Vagina (tissue), 2 donors: ENCODE measurements at regions not wholly inside any gene's neighbourhood (a gene's known extent, or its start where the extent isn't known, plus 50 kb on each side); places are given as distances from the start of the nearest gene placed in this dataset.

Experiments used
- DNase-seq, 2 donors: peaks; one replicate each; pipeline ENCODE4 v3.0.0-alpha.2; 2017; ENCODE audit errors: extremely low spot score in 2 of 2
- H3K27ac ChIP-seq: fragments of 200-600 bp; sonication (generic); one replicate; pipeline ENCODE4 v1.5.1; 2019
- H3K27me3 ChIP-seq: fragments of 200-600 bp; sonication (generic); one replicate; pipeline ENCODE4 v1.5.1; 2019
- H3K36me3 ChIP-seq, 2 donors: fragments of 200-600 bp; sonication (generic); one replicate each; pipeline ENCODE4 v1.5.1; 2017 to 2019
- H3K4me1 ChIP-seq: fragments of 200-600 bp; sonication (generic); one replicate; pipeline ENCODE4 v1.5.1; 2019
- H3K4me3 ChIP-seq, 2 donors: fragments of 200-600 bp; sonication (generic); 1 replicate in 1 of 2; 2 replicates in 1 of 2; pipeline ENCODE4 v1.5.1; 2016 to 2019
- H3K9me3 ChIP-seq: fragments of 200-600 bp; sonication (generic); one replicate; pipeline ENCODE4 v1.5.1; 2019
- POLR2A ChIP-seq, 2 donors: fragments of 450-650 bp; IDR thresholded peaks; one replicate each; pipeline ENCODE4 v1.6.1; 2017; ENCODE audit warnings: antibody characterized with exemption in 2 of 2, mild to moderate bottlenecking in 2 of 2, moderate library complexity in 2 of 2
- POLR2AphosphoS5 ChIP-seq, 2 donors: sonication (generic); formaldehyde crosslinking; IDR thresholded peaks; one replicate each; pipeline ENCODE4 v1.9.0; 2017; ENCODE audit warnings: antibody characterized with exemption in 2 of 2, mild to moderate bottlenecking in 2 of 2, low read depth in 1 of 2; ENCODE audit not compliant: insufficient read depth in 1 of 2
- intact Hi-C: fragments of 100-400 bp; cut with DNase I; formaldehyde crosslinking; loops from one replicate; pipeline ENCODE4 v1.15.1; 2023
- TF ChIP-seq, protein P1 (sequence below), 3 experiments: fragments of 450-650 bp in 2 of 3; fragments of 200-600 bp in 1 of 3; sonication (generic) in 1 of 3; IDR thresholded peaks; one replicate each; pipeline ENCODE4 v1.5.1; 2017 to 2019; ENCODE audit warnings: antibody characterized with exemption in 3 of 3, mild to moderate bottlenecking in 2 of 3, moderate library complexity in 2 of 3

- Histone ChIP-seq H3K36me3 (no peaks in the 10 kb centered on the region), H3K4me1 (no peaks in the 10 kb centered on the region), H3K27ac (no peak overlapping the region), H3K4me3 (no peak overlapping the region), H3K9me3 (no peaks in the 10 kb centered on the region), H3K27me3 (no peaks in the 10 kb centered on the region)
- intact Hi-C loops, result no loop called here
- TF ChIP-seq POLR2AphosphoS5 (IDR thresholded peaks at IDR 0.05; ENCODE audit: insufficient read depth in 1 of 2, low read depth in 1 of 2) (no peak), POLR2A (IDR thresholded peaks at IDR 0.05) (no peak)
- TF ChIP-seq, protein P1, sequence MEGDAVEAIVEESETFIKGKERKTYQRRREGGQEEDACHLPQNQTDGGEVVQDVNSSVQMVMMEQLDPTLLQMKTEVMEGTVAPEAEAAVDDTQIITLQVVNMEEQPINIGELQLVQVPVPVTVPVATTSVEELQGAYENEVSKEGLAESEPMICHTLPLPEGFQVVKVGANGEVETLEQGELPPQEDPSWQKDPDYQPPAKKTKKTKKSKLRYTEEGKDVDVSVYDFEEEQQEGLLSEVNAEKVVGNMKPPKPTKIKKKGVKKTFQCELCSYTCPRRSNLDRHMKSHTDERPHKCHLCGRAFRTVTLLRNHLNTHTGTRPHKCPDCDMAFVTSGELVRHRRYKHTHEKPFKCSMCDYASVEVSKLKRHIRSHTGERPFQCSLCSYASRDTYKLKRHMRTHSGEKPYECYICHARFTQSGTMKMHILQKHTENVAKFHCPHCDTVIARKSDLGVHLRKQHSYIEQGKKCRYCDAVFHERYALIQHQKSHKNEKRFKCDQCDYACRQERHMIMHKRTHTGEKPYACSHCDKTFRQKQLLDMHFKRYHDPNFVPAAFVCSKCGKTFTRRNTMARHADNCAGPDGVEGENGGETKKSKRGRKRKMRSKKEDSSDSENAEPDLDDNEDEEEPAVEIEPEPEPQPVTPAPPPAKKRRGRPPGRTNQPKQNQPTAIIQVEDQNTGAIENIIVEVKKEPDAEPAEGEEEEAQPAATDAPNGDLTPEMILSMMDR (IDR thresholded peaks at IDR 0.05), result no peak
- no peak for DNase-seq
These were observed 1892.1 kb downstream of the MAT2B start for GRCh38 chr5:165397516-165397915.

GRCh38 chr5:165400086-165400485, 1894.7 kb downstream of the MAT2B start:
- no peaks in the 10 kb centered on the region for H3K9me3 ChIP-seq
- no peak for DNase-seq
- H3K27me3 ChIP-seq, result no peaks in the 10 kb centered on the region
- H3K27ac ChIP-seq, result no peak overlapping the region
- intact Hi-C loops, result no loop called here
- no peak overlapping the region for H3K4me3 ChIP-seq
- H3K4me1 ChIP-seq, result no peaks in the 10 kb centered on the region
- no peaks in the 10 kb centered on the region for H3K36me3 ChIP-seq
- TF ChIP-seq POLR2A (IDR thresholded peaks at IDR 0.05) (no peak), POLR2AphosphoS5 (IDR thresholded peaks at IDR 0.05; ENCODE audit: insufficient read depth in 1 of 2, low read depth in 1 of 2) (no peak)
- TF ChIP-seq, protein P1 (IDR thresholded peaks at IDR 0.05), result no peak

DNA sequence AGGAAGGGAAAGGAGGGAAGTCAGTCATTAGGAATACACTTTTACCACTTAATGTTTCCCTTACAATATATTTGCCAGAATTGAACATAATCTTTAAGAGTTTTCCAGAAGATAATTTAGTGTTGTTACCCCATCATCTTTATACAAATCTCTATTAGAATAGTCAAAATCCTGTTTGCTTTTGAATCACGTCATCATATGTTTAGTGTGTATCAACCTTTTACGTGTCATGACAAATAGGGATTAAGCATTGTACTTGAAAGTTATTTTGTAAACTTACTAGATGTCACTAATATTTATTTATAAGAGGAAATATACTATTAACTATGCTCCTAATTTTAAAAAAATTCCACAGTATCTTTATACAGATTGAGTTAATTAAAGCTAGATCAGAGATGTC, 1899.5 kb downstream of the MAT2B start:
- Histone ChIP-seq H3K27ac (no peak overlapping the region), H3K36me3 (no peaks in the 10 kb centered on the region), H3K4me3 (no peak overlapping the region), H3K27me3 (no peaks in the 10 kb centered on the region), H3K4me1 (no peaks in the 10 kb centered on the region), H3K9me3 (no peaks in the 10 kb centered on the region)
- TF ChIP-seq, protein P1 (IDR thresholded peaks at IDR 0.05), result no peak
- no peak for DNase-seq
- intact Hi-C loops, result no loop called here

GRCh38 chr5:165405340-165405739, 1899.9 kb downstream of the MAT2B start:
- no peaks in the 10 kb centered on the region for H3K9me3 ChIP-seq
- no peaks in the 10 kb centered on the region for H3K4me1 ChIP-seq
- H3K36me3 ChIP-seq, result no peaks in the 10 kb centered on the region
- TF ChIP-seq POLR2AphosphoS5 (IDR thresholded peaks at IDR 0.05; ENCODE audit: insufficient read depth in 1 of 2, low read depth in 1 of 2), result no peak
- no peak for TF ChIP-seq POLR2A (IDR thresholded peaks at IDR 0.05)
- TF ChIP-seq, protein P1 (IDR thresholded peaks at IDR 0.05), result no peak
- H3K27me3 ChIP-seq, result no peaks in the 10 kb centered on the region
- H3K27ac ChIP-seq, result no peak overlapping the region
- intact Hi-C loops, result no loop called here
- no peak for DNase-seq
- no peak overlapping the region for H3K4me3 ChIP-seq

DNA sequence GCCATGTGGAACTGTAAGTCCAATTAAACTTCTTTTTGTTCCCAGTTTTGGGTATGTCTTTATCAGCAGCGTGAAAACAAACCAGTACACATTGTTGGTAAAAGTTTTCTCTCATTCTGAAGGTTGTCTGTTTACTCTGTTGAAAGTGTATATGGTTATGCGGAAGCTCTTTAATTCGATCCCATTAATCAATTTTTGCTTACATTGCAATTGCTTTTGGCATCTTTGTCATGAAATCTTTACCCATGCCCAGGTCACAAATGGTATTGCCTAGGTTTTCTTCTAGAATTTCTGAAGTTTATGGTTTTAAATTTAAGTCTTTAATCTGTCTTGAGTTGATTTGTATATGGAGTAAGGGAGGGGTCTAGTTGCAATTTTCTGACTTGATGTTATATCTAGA, 1901.9 kb downstream of the MAT2B start:
- Histone ChIP-seq H3K4me3 (no peak overlapping the region), H3K36me3 (no peaks in the 10 kb centered on the region)

More for the DNA sequence above, 1901.9 kb downstream of the MAT2B start:
- Histone ChIP-seq H3K9me3 (no peaks in the 10 kb centered on the region), H3K27me3 (no peaks in the 10 kb centered on the region), H3K4me1 (no peaks in the 10 kb centered on the region), H3K27ac (no peak overlapping the region)
- intact Hi-C loops, result no loop called here
- TF ChIP-seq POLR2A (IDR thresholded peaks at IDR 0.05), result no peak
- TF ChIP-seq, protein P1 (IDR thresholded peaks at IDR 0.05), result no peak
- no peak for TF ChIP-seq POLR2AphosphoS5 (IDR thresholded peaks at IDR 0.05; ENCODE audit: insufficient read depth in 1 of 2, low read depth in 1 of 2)
- no peak for DNase-seq
